ENCODE measurements at regions not wholly inside any gene's neighbourhood (a gene's known extent, or its start where the extent isn't known, plus 50 kb on each side); places are given as distances from the start of the nearest gene placed in this dataset.

DNA sequence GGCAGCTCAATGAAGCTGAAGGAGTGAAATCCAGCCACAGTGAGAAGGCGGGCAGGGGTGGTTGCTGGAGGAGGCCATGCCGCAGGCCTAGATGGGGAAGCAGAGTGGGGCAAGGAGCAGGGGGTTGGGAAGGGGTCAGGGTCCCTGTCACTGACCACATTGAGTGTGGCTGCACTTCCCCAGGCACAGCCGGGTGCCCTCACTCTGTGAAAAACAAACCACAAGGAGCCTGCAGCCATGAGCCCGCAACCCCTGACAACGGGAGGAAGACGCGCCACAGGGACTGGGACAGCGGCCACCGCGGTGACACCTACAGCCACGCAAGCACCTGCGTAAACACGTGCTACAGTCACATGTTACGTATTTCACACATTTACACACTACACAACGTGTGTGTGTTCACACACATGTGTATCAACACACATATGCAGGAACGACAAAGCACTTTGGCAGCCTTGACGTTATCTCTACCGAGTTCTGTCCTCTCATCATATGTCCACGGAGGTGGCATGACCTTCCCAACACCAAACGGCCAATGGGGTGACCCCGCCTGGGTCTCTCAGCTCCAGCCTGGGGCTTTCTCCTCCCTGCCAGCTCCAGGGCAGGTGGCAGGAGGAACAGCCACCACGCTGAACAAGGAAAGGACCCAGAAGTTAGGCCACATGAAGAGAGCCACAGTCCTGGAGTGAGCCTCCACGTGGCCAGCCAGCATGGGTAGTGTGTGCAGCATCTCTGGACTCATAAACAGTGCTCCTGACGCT, 137.6 kb upstream of the RPS6KA2 start:
- TF ChIP-seq, protein P1, sequence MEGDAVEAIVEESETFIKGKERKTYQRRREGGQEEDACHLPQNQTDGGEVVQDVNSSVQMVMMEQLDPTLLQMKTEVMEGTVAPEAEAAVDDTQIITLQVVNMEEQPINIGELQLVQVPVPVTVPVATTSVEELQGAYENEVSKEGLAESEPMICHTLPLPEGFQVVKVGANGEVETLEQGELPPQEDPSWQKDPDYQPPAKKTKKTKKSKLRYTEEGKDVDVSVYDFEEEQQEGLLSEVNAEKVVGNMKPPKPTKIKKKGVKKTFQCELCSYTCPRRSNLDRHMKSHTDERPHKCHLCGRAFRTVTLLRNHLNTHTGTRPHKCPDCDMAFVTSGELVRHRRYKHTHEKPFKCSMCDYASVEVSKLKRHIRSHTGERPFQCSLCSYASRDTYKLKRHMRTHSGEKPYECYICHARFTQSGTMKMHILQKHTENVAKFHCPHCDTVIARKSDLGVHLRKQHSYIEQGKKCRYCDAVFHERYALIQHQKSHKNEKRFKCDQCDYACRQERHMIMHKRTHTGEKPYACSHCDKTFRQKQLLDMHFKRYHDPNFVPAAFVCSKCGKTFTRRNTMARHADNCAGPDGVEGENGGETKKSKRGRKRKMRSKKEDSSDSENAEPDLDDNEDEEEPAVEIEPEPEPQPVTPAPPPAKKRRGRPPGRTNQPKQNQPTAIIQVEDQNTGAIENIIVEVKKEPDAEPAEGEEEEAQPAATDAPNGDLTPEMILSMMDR (IDR thresholded peaks at IDR 0.05; ENCODE audit: extremely low read depth in 1 of 2, insufficient read depth in 1 of 2, low read depth in 1 of 2, low read length in 2 of 2) = no peak
- no peak for TF ChIP-seq POLR2A (IDR thresholded peaks at IDR 0.05; ENCODE audit: low read depth, low read length)
- TF ChIP-seq EZH2 (IDR thresholded peaks at IDR 0.05; ENCODE audit: borderline replicate concordance, low read depth, low read length, severe bottlenecking) = no peak

Data from endothelial cell of umbilical vein (primary cell).